Endodermal cell (in vitro differentiated cells): ENCODE measurements at regions not wholly inside any gene's neighbourhood (a gene's known extent, or its start where the extent isn't known, plus 50 kb on each side); places are given as distances from the start of the nearest gene placed in this dataset.

ENCODE experiments used
- DNase-seq: peaks from one replicate; pipeline ENCODE4 v3.0.0-alpha.2; 2017
- H3K27ac ChIP-seq: 2 replicates; pipeline ENCODE4 v1.5.1; 2013; ENCODE audit warnings: mild to moderate bottlenecking, low read depth, low read length, moderate library complexity
- H3K27me3 ChIP-seq: 2 replicates; pipeline ENCODE4 v1.6.1; 2013; ENCODE audit warnings: mild to moderate bottlenecking, low read length, moderate library complexity; ENCODE audit not compliant: insufficient read depth, control insufficient read depth, poor library complexity, severe bottlenecking
- H3K36me3 ChIP-seq: 2 replicates; pipeline ENCODE4 v1.7.0; 2013; ENCODE audit warnings: mild to moderate bottlenecking, low read length, moderate library complexity; ENCODE audit not compliant: control insufficient read depth, insufficient read depth
- H3K4me1 ChIP-seq: one replicate; pipeline ENCODE4 v1.7.0; 2013; ENCODE audit warnings: low read length; ENCODE audit not compliant: control insufficient read depth, insufficient read depth
- H3K4me3 ChIP-seq: 2 replicates; pipeline ENCODE4 v1.5.1; 2013; ENCODE audit warnings: mild to moderate bottlenecking, low read length, moderate library complexity
- H3K9ac ChIP-seq: 2 replicates; pipeline ENCODE4 v1.6.1; 2013; ENCODE audit warnings: mild to moderate bottlenecking, low read length, moderate library complexity; ENCODE audit not compliant: poor library complexity, severe bottlenecking; ENCODE audit errors: extremely low read depth
- H3K9me3 ChIP-seq: 2 replicates; pipeline ENCODE4 v1.6.1; 2013; ENCODE audit warnings: mild to moderate bottlenecking, low read length, moderate library complexity; ENCODE audit not compliant: control insufficient read depth
- H3K27ac Mint-ChIP-seq: 2 replicates; pipeline ENCODE4 v1.8.0; 2020; ENCODE audit warnings: mixed read lengths
- H3K27me3 Mint-ChIP-seq: 2 replicates; pipeline ENCODE4 v1.8.0; 2021; ENCODE audit warnings: mild to moderate bottlenecking, mixed read lengths; ENCODE audit not compliant: insufficient read depth
- H3K36me3 Mint-ChIP-seq: 2 replicates; pipeline ENCODE4 v1.8.0; 2020; ENCODE audit warnings: low read depth, mixed read lengths
- H3K4me1 Mint-ChIP-seq: 2 replicates; pipeline ENCODE4 v1.8.0; 2020; ENCODE audit warnings: mixed read lengths
- H3K4me3 Mint-ChIP-seq: 2 replicates; pipeline ENCODE4 v1.8.0; 2020; ENCODE audit warnings: mild to moderate bottlenecking, moderate library complexity, mixed read lengths
- H3K9me3 Mint-ChIP-seq: 2 replicates; pipeline ENCODE4 v1.8.0; 2020; ENCODE audit warnings: mild to moderate bottlenecking, mixed read lengths
- WGBS, 2 experiments: methylation state at CpG; one replicate each; pipeline versions ENCODE4 v1.1.5 to v1.1.7; 2013; ENCODE audit warnings: missing lambda C conversion rate in 2 of 2, mixed read lengths in 1 of 2; ENCODE audit not compliant: insufficient coverage in 1 of 2, insufficient read length in 1 of 2; 5-methylcytosine and 5-hydroxymethylcytosine counted together
- TF ChIP-seq, protein P1 (sequence below): fragments of 200-600 bp; sonication (generic); conservative IDR thresholded peaks from 2 replicates; pipeline ENCODE4 v1.5.0; 2021; ENCODE audit warnings: antibody characterized with exemption, mild to moderate bottlenecking

DNA sequence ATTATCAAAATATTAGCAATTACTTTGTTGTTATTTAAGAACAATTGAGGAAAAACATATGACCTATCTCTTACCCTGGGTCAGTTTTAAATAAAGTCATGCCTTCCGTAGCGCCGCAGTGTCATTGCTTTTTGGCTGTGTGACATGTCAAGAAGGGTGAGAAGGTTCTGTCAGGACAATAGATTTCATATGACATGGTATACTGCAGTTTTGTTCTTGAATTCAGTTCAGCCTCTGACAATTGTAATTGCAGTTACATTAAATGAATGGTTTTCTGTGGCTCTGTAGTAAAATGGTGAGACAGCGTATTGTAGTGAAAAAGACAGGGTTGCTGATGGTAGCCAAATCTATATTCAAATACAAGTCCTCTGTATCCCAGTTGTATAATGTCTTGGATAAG, 307.2 kb downstream of the CDH2 start:
- Histone ChIP-seq H3K27me3 (peaks cover 4% of the 10 kb centered on the region), H3K9me3 (no peaks in the 10 kb centered on the region), H3K36me3 (no peaks in the 10 kb centered on the region), H3K4me1 (no peaks in the 10 kb centered on the region), H3K27ac (no peak overlapping the region), H3K9ac (no peak overlapping the region), H3K4me3 (no peak overlapping the region)
- TF ChIP-seq, protein P1, sequence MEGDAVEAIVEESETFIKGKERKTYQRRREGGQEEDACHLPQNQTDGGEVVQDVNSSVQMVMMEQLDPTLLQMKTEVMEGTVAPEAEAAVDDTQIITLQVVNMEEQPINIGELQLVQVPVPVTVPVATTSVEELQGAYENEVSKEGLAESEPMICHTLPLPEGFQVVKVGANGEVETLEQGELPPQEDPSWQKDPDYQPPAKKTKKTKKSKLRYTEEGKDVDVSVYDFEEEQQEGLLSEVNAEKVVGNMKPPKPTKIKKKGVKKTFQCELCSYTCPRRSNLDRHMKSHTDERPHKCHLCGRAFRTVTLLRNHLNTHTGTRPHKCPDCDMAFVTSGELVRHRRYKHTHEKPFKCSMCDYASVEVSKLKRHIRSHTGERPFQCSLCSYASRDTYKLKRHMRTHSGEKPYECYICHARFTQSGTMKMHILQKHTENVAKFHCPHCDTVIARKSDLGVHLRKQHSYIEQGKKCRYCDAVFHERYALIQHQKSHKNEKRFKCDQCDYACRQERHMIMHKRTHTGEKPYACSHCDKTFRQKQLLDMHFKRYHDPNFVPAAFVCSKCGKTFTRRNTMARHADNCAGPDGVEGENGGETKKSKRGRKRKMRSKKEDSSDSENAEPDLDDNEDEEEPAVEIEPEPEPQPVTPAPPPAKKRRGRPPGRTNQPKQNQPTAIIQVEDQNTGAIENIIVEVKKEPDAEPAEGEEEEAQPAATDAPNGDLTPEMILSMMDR, result no peak
- Mint-ChIP-seq H3K9me3 (no peaks in the 10 kb centered on the region), H3K27me3 (peaks cover 2% of the 10 kb centered on the region), H3K4me1 (no peaks in the 10 kb centered on the region), H3K4me3 (no peak overlapping the region), H3K27ac (no peak overlapping the region), H3K36me3 (no peaks in the 10 kb centered on the region)
- no peak for DNase-seq
- 71 to 80% methylated on average over 3 to 4 of the region's 4 CpGs for WGBS, 2 experiments

DNA sequence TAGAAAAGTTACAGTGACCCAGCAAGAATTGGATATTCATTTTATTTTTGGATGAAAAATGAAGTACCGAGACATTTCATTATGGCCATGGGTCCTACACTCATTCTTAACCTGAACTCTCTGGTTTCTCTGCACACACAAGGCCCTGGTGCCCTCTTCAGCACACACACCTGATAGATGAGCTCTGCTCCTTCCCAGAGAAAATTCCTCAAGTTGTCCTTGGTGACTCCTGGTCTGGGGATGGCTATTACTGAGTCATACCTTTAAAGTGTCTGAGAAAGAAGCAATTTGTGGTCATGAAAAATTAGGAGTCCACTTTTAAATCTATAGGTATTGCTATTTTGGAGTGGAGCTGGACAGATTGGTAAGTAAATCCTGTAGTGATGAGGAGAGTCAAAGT, 311.5 kb downstream of the CDH2 start:
- H3K27me3 ChIP-seq, result no peaks in the 10 kb centered on the region
- no peak overlapping the region for H3K4me3 ChIP-seq
- no peak overlapping the region for H3K27ac ChIP-seq
- Mint-ChIP-seq H3K27me3 (no peaks in the 10 kb centered on the region), H3K4me3 (no peak overlapping the region), H3K27ac (no peak overlapping the region), H3K9me3 (no peaks in the 10 kb centered on the region), H3K4me1 (no peaks in the 10 kb centered on the region), H3K36me3 (no peaks in the 10 kb centered on the region)
- 88% methylated on average over 1 of the region's 1 CpG; no CpG with 5 or more reads in 1 of the 2 experiments for WGBS, 2 experiments
- H3K9me3 ChIP-seq, result no peaks in the 10 kb centered on the region
- H3K4me1 ChIP-seq, result peaks cover 3% of the 10 kb centered on the region
- TF ChIP-seq, protein P1, result no peak
- H3K36me3 ChIP-seq, result no peaks in the 10 kb centered on the region
- no peak for DNase-seq
- no peak overlapping the region for H3K9ac ChIP-seq

DNA sequence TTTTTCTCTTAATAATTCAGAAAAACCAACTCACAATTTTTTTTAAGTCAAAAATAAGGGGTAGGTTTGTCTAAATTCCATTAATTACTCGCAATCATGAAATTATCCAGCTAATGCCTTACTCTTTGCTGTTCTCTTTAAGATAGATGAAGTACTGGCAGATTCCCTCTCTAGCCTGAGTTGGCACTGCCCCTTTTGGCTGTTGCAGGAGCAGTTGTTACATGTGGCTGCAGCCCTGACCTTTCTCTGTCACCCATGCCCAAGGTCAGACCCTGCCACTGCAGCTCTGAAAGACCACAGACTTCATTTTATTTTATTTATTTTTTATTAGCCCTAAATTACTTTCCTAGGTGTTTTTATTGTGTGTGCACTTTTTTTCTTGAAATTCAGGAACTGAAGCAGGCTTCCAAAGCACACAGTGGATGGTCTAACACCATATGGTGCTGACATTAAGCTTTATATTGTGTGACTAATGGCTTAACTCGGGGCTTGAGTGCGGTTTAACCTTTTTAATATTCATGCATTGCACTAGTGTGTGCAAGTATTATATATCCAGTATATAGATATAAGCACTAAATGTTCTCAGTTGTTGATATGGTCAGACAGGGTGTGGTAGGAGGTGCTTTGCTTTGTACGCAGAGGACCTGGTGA, 313.0 kb downstream of the CDH2 start:
- H3K4me1 Mint-ChIP-seq, result peaks cover 4% of the 10 kb centered on the region
- no peaks in the 10 kb centered on the region for H3K9me3 Mint-ChIP-seq
- Histone ChIP-seq H3K4me1 (peaks cover 3% of the 10 kb centered on the region), H3K9me3 (no peaks in the 10 kb centered on the region), H3K4me3 (no peak overlapping the region), H3K36me3 (no peaks in the 10 kb centered on the region), H3K27me3 (no peaks in the 10 kb centered on the region), H3K27ac (no peak overlapping the region), H3K9ac (no peak overlapping the region)
- WGBS, 2 experiments, result 94% methylated on average over 2 of the region's 4 CpGs; no CpG with 5 or more reads in 1 of the 2 experiments
- DNase-seq, result no peak
- H3K27me3 Mint-ChIP-seq, result no peaks in the 10 kb centered on the region
- H3K36me3 Mint-ChIP-seq, result no peaks in the 10 kb centered on the region
- H3K27ac Mint-ChIP-seq, result no peak overlapping the region
- TF ChIP-seq, protein P1, result no peak
- no peak overlapping the region for H3K4me3 Mint-ChIP-seq
